Stimulated activated CD4-positive, alpha-beta T cell treated with anti-CD3 and anti-CD28 coated beads, Interleukin-12 subunit alpha, Interleukin-12 subunit beta, amount 100 ng/mL, for 24 hours (primary cell): ENCODE measurements at regions not wholly inside any gene's neighbourhood (a gene's known extent, or its start where the extent isn't known, plus 50 kb on each side); places are given as distances from the start of the nearest gene placed in this dataset.

Experiments
- DNase-seq, 2 experiments: peaks; one replicate each; pipeline ENCODE4 v3.0.0-alpha.2; 2020; ENCODE audit warnings: low read depth in 2 of 2

DNA sequence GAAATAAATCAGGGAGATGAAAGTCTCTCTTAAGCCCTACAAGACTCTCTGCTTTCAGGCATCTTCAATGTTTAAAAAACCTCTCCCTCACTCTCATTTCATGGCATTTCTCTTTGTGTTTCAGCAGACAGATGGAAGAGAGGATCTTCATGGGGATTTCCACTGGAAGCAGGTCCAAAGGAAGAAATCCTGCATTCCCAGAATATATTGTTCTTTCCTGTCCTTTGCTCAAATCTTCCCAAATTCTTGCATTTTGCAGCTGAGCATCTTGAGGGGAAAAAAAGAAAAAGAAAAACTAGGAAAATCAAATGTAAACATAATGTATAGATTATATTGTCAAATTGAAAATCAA lies 382.2 kb downstream of the ENC1 start:
- DNase-seq, result no peak

GRCh38 chr5:74257645-74258313 lies 382.7 kb downstream of the ENC1 start:
- no peak for DNase-seq

DNA sequence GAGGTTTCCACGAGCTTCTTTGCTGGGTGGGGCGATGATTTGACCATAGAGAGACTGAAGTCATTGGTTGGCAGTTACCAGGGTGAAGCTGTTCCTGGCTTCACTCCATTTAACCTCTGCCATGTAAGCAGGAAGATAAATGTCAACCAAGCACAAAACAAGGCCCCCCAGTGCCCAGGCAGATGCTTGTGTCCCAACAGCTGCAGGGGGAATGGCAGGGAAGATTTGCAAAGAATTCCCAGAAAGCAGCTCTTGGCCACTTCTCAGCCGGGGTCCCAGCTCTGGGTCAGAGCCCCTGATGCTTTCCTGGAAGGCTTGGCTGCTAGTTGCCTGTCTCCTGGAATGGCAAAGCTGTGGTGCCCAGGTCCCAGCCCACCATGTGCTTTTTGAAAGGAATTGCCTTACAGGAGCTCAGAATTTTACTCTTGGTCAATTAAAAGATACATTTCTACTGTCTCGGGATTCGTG lies 383.4 kb downstream of the ENC1 start:
- no peak for DNase-seq

- no peak for DNase-seq
These were observed 384.7 kb downstream of the ENC1 start for GRCh38 chr5:74255692-74256392.

DNA sequence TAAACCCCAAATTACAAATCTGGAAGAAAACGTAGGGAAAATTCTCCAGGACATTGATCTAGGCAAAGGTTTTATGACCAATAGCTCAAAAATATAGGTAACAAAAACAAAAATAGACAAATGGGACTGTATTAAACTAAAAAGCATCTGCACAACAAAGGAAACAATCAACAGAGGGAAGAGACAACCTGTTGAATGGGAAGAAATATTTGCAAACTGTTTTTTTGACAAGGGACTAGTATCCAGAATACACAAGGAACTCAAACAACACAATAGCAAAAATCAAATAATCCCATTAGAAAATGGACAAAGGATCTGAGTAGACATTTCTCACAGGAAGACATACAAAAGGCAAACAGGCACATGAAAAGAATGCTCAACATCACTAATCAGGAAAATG lies 386.3 kb downstream of the ENC1 start:
- no peak for DNase-seq

DNA sequence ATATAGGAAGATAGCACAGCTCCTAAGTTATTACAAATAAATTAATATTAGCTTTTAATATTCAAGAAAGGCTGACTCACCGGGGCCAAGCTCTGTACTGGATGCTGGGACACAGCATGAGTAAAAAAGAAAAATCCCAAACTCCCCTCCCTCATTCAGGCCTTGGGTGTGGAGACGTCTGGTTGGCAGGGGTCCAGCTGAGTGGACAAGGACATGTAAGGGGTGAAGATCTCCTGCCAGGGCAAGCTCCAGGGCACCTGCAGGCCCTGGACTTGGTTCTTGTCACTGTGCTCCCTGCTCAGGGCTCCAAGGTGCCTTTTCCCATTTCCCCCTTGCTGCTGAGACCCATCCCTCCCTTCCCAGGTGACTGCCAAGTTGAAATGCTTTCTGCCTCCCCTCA lies 388.5 kb downstream of the ENC1 start:
- DNase-seq, result no peak

DNA sequence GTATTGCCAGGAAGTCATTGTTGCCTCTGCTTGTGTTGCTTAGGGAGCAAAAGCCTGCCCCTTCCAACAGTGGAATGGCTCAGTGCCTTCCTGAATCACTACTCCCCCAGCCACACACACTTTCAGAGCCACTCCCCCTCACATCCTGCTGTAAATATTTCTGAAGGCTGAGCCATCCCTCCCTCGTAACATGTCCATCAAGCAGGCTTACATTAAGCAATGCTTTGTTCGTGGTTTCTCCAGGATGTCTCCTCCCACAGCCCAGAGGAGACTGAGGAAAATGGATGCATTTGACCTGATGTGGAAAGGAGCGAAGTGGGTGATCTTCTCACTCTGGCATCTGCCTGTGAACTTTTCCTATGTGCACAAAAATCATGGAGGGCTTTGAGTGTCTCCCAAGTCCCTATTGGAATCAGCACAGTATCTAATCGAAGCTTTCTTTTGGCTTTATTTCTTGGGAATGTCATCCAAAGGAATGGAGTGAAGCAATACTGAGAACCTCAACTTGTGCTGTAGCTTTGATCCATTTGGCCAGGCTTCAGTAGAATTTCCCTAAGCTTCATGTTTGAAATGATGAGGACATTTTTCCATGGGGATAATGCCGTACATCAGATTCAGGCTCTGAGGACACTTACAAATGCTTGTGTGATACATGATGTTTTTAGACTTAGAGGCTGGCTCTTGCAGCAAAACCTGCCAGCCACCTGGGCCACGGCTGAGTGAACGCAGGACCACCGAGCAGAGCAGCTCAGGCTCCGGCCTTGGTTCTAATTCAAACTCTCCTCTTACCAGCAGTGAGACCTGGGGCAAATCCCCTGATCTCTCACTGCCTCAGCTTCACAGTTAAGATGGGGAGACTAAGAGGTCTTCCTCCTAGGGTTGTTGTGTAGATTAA lies 389.1 kb downstream of the ENC1 start:
- no peak for DNase-seq

- DNase-seq, result no peak
These were observed 390.0 kb downstream of the ENC1 start for GRCh38 chr5:74250304-74251102.

GRCh38 chr5:74248576-74248975 lies 392.0 kb downstream of the ENC1 start:
- DNase-seq, result no peak

GRCh38 chr5:74244406-74244805 lies 396.1 kb downstream of the ENC1 start:
- DNase-seq, result no peak

GRCh38 chr5:74243634-74244033 lies 396.9 kb downstream of the ENC1 start:
- no peak for DNase-seq

DNA sequence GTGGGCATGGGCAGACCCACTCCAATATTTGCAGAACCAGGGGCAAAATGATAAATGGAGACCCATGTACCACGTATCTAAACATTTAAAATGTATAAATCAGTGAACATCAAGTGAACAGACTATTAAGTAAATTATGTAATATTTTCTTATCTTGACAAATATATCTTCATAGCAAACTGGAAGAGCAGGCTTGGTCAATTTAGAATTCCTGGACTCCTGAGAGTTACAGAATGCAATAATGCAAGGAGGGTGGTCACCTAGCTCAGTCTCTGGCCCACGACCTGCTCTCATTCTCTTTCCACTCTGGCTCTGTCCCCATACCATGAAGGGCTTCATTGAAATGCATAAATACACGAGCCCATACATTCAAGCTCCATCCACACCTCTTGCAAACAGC lies 398.0 kb downstream of the ENC1 start:
- DNase-seq, result no peak

- no peak for DNase-seq
These were observed 398.8 kb downstream of the ENC1 start for GRCh38 chr5:74241751-74242140.

GRCh38 chr5:74240783-74241750 lies 399.5 kb downstream of the ENC1 start:
- DNase-seq, result no peak

DNA sequence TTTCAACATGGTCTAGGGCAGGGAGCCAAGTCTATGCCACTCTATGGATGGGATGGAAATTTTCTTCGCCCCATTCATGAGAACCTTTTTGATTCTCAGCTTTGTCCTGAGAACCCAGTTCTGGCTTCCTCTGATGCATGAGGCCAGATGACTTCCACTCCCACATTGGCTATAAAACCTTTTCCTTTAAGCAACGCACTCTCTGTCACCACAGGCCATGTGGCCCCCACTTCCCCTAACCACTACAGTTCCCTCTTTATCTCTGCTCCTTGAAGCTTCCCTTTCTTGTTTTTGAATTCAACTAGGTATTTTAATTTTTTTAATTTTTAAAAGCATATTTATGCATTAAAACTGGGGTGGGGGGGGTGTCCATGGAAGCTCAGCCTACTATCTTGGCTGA lies 401.3 kb downstream of the ENC1 start:
- DNase-seq, result no peak

GRCh38 chr5:74237571-74238145 lies 402.9 kb downstream of the ENC1 start:
- DNase-seq, result no peak

GRCh38 chr5:74235552-74235951 lies 405.0 kb downstream of the ENC1 start:
- DNase-seq, result no peak

- no peak for DNase-seq
These were observed 407.0 kb downstream of the ENC1 start for GRCh38 chr5:74233571-74233970.

GRCh38 chr5:74233091-74233490 lies 407.4 kb downstream of the ENC1 start:
- no peak for DNase-seq

DNA sequence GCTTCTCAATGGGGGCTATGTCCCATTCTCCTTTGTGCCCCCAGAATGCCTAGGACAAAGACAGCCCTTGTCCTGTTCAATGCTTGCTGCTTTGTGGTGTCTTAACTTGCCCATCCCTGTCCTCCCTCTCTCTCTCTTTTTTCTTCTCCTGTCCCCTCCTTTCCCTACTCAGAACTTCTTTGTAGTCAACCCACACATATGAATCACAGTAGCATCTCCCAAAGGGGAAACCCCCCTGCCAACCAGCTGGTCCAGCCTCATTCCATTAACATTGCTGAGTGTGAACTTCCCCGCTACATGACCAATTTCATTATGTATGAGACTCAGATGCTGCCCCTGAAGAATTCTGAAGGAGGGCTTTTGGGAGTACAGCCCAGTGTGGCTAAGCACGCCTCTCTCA lies 408.3 kb downstream of the ENC1 start:
- DNase-seq, result no peak
